GM13977 (cell line): ENCODE measurements at regions not wholly inside any gene's neighbourhood (a gene's known extent, or its start where the extent isn't known, plus 50 kb on each side); places are given as distances from the start of the nearest gene placed in this dataset.

Experiments used
- DNase-seq: peaks from one replicate; pipeline ENCODE4 v3.0.0; 2012; ENCODE audit warnings: low spot score
- in situ Hi-C: fragments of 300-500 bp; cut with MboI; formaldehyde crosslinking; loops from one replicate; pipeline ENCODE4 v1.12.0; 2022; ENCODE audit warnings: low sequenced_read_pairs, low pct_unique_long_range_greater_than_20kb, mixed read lengths, inconsistent platforms; ENCODE audit not compliant: unreplicated experiment
- TF ChIP-seq, protein P1 (sequence below): IDR thresholded peaks from 2 replicates; pipeline ENCODE4 v1.5.1; 2012; ENCODE audit warnings: mild to moderate bottlenecking, control low read depth; ENCODE audit not compliant: insufficient read depth; ENCODE audit errors: extremely low read depth, missing control alignments

DNA sequence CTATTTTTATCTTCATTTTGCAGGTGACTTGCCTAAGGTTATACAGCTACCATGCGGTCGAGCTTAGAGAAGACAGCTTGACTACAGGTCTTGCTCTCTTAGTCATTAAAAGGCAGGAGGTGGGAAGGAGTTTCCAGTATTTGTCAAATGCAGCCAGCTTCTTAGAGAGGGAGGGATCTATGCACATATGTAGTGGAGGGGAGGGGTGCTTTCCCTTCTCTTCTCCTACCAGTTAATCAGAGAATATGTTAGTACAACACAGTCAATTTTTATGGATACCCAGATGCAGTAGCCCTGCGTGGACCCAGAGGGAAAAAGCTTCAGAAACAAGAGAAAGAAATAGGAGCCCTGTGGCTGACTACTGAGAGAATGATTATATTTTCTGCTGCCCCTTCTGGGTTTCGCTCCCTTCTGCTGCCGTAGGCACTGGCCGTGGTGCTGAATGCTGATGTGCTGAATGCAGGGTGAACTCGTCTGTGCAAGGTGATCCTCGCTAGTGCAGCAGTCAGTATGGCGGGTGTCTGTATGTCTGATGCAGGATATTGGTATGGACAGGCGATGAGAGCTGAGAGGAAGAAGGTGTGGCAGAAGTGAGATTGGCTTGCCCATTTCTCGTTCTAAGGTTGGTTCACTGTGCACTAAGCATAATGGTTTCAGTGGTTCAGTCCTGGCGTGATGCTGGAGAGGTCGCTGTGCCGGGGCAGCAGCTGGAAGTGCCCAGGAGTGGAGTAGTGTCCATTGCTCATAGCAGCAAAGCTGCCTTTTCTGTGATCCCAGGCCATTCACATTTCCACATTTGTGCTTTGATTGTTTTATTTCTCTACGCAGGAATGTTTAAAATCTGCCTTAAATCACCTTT, 189.2 kb upstream of the PODXL start:
- no peak for DNase-seq
- in situ Hi-C loops = no loop called here

DNA sequence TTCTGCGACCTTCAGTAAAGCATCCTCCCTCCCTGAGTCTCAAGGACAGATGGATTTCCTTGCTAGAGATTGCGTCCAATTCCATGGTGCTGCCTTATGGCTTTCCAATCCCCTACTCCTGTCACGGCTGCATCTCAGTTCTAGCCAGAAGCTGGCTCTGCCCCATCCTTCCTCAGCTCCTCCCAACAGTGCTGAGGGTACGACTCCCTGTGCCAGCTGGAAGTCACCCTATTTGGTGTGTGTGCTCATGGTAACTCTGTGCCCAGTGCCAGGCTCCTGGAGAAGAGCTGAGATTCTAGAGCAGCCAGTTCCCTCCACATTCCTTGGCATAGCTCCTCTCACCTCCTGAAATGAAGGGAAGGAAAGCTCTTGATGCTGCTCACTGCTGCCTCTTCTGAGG, 185.0 kb upstream of the PODXL start:
- TF ChIP-seq, protein P1, sequence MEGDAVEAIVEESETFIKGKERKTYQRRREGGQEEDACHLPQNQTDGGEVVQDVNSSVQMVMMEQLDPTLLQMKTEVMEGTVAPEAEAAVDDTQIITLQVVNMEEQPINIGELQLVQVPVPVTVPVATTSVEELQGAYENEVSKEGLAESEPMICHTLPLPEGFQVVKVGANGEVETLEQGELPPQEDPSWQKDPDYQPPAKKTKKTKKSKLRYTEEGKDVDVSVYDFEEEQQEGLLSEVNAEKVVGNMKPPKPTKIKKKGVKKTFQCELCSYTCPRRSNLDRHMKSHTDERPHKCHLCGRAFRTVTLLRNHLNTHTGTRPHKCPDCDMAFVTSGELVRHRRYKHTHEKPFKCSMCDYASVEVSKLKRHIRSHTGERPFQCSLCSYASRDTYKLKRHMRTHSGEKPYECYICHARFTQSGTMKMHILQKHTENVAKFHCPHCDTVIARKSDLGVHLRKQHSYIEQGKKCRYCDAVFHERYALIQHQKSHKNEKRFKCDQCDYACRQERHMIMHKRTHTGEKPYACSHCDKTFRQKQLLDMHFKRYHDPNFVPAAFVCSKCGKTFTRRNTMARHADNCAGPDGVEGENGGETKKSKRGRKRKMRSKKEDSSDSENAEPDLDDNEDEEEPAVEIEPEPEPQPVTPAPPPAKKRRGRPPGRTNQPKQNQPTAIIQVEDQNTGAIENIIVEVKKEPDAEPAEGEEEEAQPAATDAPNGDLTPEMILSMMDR = no peak
- in situ Hi-C loops = no loop called here
- no peak for DNase-seq

More for the DNA sequence above, 189.2 kb upstream of the PODXL start:
- TF ChIP-seq, protein P1 = no peak

DNA sequence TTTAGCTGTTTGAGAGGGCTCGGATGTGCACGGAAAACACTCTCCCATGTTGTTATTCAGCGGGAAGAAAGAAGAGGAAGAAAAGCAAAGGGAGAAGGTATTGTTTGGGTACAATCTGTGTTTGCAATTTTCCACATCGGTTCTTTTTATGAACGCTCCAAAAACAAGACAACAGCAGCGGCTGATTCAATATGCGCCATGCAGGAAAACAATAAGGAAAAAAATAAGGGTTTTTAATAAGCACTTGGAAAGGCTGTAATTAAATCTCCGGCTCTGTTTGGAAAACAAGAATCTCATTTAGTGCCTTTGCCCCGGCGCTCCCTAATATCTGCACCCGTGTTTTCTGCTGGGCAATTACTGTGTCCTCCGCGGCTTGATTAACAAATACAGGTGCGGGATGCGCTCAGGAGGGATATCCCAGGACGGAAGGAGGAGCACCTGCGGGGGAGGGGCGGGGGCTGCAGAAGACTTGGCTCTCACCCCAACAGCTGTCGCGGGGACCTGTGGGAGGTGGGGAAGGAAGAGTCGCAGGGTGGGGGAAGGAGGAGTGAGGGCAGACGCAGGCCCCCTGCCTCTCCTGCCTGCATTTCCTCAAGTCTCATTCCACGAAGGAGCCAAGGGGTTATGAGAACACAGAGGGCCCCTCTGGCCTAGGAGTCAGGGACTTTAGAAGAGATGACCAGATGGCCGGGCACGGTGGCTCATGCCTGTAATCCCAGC, 181.5 kb upstream of the PODXL start:
- no peak for DNase-seq
- in situ Hi-C loops = no loop called here
- TF ChIP-seq, protein P1 = no peak

DNA sequence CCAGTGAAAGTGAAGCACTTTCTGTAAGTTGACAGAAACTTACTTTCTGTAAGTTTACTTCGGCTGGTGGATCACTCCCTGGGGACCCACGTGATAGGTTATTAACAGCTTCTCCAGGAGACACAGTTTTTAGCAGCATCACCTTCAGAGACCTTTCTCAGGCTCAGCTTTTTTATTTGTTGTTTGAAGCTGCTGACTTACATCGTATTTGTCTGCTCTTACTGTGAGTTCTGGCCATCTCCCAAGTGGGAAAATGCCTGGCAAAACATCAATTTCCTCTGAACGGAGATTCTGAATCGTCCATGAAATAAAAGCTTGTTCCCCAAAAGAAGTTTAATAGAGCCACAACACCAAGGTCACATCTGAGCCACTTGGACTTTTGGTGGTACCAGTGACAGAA, 178.7 kb upstream of the PODXL start:
- TF ChIP-seq, protein P1 = no peak
- in situ Hi-C loops = no loop called here
- DNase-seq = no peak

DNA sequence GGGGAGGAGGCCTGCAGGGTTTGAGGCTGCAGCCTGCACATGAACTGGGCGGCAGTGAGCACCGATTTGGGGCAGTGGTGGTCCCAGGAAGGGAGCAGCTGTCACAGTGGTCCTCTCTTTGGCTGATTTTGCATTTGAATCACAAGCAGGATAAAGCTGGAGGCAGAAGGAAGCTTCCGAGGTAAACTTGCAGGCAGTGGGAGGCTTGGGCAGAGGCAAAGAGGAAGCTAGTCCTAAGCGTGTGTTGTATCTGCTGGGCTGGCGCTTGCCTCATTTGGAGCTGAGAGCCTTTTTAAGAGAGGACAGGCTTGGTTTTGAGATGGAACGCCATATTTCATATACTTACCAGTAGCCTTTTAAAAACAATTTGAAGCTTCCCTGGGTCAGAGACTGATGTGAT, 177.2 kb upstream of the PODXL start:
- in situ Hi-C loops = no loop called here

DNA sequence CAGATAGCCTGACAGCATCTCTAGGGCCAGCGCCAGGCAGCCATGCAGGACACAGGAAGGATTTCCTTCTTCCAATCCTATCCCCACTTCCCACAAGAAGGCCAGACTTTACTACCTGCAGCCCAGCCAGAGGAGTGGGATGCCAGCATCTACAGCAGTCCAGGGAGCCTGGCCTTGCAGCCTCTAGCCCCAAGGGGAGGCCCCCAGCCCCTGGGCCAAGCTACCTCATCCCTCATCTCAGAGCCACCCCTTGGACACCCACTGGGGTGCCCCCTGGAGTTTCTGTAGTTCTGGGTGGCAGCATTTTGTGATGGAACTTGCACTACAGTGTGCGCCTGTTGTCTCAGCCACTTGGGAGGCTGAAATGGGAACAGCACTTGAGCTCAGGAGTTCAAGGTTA, 170.8 kb upstream of the PODXL start:
- DNase-seq = no peak
- in situ Hi-C loops = no loop called here
- TF ChIP-seq, protein P1 = no peak

More for the DNA sequence above, 177.2 kb upstream of the PODXL start:
- DNase-seq = no peak
- TF ChIP-seq, protein P1 = no peak
